T1000 (cell line): ENCODE measurements at regions not wholly inside any gene's neighbourhood (a gene's known extent, or its start where the extent isn't known, plus 50 kb on each side); places are given as distances from the start of the nearest gene placed in this dataset.

Experiments used
- DNase-seq: peaks from one replicate; lab custom pipeline; 2025; ENCODE audit warnings: mixed read lengths; lab: John Stamatoyannopoulos, UW

DNA sequence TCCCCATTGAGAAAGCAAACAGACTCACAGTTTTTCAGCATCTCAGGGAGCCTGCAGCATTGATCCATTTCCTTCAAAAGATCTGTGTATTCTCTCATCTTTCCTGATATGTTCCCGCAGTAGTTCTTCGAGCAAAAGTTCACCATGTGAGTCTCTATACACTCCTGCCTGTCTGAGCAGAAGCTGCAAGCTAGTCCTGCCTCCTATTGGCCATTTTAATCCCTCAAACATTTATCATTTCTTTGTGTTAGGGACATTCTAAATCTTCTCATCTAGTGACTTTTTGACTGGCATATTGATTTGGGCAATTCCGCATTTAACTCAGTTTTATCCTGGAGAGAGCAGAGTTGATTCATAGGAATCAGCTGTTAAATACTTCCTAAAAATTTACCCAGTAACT is 660.4 kb upstream of the KLF12 start:
- DNase-seq, result no peak

DNA sequence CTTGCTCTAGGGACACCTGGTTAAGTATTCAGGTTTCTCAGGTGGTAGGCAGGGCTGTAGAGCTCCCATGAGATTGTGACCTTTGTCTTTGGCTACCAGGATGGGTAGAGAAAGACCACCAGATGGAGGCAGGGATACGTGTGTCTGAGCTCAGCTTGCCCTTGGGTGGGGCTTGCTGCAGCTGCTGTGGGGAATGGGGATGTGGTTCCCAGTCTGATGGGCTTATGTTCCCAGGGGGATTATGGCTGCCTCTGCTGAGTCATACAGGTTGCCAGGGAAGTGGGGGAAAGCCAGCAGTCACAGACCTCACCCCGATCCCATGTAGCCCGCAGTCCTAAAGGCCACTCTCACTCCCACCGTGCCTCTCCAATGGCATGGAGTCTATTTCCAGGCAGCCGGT is 659.9 kb upstream of the KLF12 start:
- no peak for DNase-seq

GRCh38 chr13:74784959-74785358 is 650.8 kb upstream of the KLF12 start:
- no peak for DNase-seq

GRCh38 chr13:74778946-74779345 is 644.7 kb upstream of the KLF12 start:
- no peak for DNase-seq

DNA sequence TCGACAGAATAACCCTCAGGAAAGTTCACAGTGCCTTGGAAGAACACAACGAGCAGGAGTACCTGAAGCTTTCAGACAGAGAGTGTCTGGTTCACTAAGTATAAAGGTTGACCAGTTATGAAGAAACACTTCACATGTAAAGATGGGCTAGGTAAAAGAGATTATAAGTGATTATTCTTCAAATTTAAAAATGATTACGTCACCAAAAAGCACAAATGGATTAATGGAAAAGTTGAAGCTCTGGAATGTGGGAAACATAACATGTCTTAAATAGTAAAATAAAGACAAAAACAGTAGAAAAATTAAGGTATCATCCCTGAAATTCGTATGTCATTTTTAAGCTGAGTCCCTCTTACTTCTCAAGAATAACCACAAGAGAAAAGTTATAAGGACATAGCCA is 643.9 kb upstream of the KLF12 start:
- DNase-seq, result no peak

- DNase-seq, result no peak
Measured at GRCh38 chr13:74774264-74774663, 640.1 kb upstream of the KLF12 start.

GRCh38 chr13:74773248-74773647 is 639.0 kb upstream of the KLF12 start:
- DNase-seq, result no peak

GRCh38 chr13:74771964-74772363 is 637.8 kb upstream of the KLF12 start:
- no peak for DNase-seq

GRCh38 chr13:74770361-74770760 is 636.2 kb upstream of the KLF12 start:
- no peak for DNase-seq

- DNase-seq, result no peak
Measured at GRCh38 chr13:74769333-74769732, 635.1 kb upstream of the KLF12 start.

DNA sequence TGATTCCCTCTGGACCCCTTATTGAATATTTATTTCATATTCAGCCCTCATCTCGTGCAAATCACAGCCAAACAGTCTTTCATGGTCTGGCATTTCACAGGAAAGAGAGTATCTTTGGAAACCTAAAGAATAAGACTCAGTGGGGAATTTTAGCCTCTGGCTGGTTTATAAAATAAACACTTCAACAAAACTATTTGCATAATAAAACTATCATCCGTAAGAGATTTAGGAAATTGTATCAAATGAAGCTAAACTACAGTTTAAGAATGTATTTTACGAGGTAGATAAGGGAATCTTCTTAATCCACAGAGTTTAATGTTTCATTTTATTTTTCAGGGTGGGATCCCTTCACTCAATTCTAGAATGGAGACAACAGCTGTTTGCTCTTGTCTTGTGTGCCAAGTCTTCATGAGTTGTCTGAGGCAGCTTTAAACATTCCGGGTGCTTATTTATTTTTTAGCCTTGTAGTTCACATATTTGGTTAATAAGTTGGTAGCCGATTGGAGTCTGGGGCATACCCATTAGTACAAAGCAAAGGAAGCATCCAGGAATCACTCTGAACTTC is 634.4 kb upstream of the KLF12 start:
- no peak for DNase-seq

DNA sequence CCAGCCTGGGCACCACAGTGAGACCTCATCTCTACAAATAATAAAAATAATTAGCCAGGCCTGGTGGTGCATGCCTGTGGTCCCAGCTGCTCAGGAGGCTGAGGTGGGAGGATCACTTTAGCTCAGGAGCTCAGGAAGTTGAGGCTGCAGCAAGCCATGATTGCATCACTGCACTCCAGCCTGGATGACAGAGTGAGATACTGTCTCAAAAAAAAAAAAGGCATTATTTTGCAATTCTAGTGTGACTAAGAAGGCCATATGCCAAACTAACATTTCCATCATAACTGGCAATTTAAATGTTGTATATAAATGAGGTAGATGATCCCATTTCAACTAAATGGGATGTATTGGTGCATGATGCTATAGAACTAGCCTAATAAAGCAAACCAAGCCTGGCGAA is 632.8 kb upstream of the KLF12 start:
- DNase-seq, result no peak

- DNase-seq, result no peak
Measured at GRCh38 chr13:74765955-74766354, 631.8 kb upstream of the KLF12 start.

GRCh38 chr13:74761801-74762757 is 627.9 kb upstream of the KLF12 start:
- no peak for DNase-seq

DNA sequence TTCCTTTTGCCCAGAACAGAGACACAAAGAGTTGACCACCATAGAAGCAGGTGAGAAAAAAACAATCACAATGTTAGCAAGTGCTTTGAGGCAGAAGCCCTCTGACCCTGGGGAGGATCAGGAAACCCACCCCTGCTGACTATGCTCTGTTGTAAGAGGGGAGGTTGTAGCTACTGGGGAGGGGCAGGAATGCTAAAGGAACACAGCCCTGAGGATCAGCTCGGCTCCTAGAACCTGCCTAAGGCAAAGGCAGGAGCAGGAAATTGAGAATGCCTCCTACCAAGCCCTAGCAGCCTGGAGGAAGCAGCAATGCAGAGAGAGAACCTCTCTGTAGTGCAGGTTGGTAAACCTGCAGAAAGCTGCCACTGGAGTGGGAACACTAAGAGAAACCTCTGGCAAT is 624.0 kb upstream of the KLF12 start:
- no peak for DNase-seq

DNA sequence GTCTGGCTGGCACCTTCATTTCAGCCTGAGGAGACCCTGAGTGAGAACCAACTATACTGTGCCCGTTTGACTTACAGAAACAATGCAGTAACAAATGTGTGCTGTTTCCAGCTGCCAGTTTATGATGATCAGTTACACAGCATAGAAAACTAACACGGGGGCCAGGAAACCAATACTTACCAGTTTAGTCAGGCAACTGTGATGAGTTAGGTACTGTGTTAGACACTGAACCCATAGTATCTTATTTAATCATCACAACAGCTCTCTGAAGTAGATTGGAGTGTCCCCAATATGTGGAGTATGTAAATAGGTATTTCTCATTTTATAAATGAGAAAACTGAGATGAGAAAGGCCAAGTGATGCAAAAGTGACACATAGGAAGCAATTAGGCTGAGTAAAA is 620.9 kb upstream of the KLF12 start:
- no peak for DNase-seq

DNA sequence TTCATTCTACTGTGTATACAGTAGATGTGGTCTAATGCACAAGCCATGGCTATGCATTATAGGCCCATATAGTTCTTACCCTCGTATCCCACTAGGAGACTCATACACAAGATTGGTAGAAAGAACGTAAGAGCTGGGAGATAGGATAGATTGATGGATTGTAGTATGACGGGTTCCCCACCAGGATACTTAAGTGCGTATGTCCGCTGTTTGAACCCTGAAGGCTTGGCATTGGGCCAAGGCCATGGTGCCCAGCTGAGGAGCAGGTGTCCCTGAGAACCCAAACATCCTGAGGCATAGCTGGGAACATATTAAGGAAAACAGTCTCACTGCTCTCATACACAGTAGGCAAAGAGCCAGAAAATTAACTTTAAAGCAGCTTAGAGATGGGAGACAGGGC is 617.5 kb upstream of the KLF12 start:
- DNase-seq, result no peak

DNA sequence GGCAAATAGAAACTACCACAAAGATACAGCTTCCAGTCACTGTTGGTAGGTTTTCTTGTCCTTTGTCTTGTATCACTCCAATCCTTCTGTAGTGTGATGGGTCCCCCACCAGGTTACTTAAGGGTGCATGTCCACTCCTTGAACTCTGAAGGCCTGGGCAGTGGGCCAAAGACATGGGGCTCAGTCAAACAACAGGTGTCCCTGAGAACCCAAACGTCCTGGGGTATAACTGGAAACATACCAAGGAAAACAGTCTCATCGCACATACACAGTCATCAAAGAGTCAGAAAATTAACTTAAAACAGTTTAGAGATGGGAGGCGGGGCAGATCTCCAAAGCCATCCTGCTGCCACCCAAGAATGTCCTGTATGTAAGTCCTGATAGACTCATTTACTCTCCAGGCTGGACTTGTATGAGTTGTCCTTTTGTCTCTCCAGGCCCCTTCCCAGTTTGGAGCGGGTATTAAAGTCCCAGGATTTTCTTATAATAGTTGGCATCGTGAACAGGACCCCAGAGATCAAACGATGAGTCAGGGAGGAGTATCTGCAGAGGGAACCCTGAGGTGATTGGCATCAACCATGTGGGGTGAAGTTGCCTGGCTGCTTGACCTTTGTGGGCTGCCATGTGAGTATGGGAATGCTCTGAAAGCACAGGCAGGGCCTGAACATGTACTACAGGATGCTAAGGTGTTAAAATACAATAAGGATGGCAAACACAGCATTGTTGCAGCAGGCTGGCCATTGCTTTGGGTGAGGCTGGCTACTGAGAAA is 613.2 kb upstream of the KLF12 start:
- DNase-seq, result no peak

DNA sequence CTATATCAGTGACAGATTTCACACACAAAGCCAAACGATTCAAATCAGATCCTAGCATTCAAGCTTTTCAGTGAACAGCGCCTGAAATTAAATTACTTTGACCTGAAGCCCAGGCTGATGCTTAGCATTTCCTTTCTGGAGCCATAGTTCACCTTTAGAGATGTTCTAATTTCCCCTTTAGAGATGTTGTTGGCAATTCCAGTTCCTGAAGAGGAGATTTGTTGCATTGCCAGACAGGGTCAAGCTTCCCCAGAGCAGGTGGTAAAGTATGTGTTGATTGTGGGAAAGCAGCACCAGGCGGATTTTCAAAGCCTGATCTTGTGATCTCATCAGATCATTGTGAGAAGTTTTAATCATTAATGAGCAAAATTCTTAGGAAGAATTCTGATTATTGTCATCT is 609.8 kb upstream of the KLF12 start:
- no peak for DNase-seq

DNA sequence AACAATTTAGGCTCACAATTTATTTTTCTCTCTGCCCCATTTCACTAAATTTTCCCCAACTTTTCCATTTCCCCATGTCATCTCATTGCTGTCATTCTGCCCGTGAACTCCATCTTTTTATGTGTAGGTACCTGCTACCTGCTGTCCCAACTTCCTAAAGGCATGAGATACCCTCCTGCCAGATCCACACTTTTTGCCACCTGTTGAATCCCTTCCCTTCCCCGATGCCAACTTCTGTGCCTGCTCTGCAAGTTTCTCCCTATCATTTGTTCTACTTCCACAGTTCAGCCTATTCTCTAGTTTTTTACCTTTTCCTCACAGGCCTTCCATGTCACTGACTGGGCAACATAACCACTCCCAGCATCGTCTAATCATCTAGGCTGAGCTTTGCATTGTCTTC is 607.5 kb upstream of the KLF12 start:
- DNase-seq, result no peak

DNA sequence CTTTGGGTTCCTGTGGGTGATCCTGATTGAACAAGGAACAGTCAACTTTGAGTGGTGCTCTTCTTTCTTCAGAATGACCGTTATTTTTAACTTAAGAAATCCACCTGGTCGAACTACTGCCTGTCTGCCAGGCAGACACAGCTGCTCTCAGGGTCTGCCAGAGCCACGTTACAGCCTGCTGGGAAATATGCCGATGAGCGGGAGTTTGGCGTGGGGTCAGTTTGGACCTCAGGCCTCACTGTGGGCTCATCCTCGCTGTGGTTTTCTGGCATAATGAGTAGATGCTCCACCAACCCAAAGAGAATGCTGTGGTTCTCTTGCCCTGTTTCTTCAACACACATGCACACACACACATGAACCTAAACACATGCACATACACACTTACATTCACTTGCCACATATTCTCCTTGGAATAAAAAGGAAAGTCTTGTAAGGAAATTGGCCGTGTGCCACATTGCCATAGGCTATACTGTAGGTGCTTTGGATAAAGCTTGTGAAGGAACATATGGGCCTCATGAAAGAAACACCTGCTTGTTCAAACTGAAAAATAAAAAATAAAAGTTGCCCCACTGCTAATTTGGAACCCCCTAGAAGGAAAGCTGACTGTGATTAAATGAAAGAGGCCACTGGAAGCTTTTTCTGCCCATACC is 598.7 kb upstream of the KLF12 start:
- no peak for DNase-seq

DNA sequence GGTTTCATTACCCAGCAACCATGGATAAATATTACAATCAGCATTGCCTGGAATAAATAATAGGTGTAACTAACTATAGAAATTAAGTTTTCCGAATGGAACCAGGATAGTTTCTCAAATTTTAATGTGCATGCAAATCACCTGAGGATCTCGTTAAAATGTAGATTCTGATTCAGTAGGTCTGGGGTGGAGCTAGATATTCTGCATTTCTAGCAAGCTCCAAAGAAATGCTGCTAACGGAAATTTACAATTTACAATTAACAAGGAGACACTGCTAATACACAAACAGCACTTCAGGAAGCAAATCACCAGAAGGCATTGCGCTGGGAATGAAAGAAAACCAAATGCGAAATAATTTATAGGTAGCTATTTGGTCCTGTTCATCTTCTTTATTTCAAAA is 597.5 kb upstream of the KLF12 start:
- DNase-seq, result no peak
